ENCODE measurements at regions not wholly inside any gene's neighbourhood (a gene's known extent, or its start where the extent isn't known, plus 50 kb on each side); places are given as distances from the start of the nearest gene placed in this dataset.
A peak's percentile ranks its signal among the peaks of the same experiment; 100 is the strongest.

DNA sequence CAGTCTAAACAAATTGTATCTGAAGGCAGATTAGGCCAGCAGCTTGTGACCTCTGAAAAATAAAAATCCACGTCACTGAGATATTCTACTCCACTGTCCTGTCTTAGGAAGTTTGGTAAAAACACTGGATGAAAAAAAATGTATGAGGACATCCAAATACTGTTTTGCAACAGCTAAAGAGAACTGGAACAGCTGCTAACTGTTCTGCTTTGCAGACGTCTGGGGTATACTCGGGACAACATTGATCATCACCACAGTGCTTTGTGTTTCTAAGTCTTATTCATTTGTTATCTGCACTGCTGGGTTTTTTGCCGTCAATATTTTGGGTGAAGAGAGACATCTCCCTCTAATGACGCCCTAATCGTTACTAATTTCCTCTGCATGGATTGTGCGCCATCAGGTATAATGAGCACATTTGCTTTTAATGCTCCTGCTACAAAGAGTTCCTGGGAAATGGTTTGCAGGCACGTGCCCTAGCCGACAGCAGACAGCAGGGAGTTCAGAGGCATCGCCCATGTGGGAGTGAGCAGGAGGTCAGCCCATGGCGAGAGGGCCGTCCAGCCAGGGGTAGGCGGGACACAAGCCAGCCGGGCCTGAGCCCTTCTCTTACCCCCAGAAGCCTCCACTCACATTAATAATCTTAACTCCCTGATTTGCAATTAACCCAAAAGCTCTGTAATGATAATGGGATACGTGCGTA lies 87.0 kb downstream of the CBLN1 start:
- Histone ChIP-seq H3K27ac (ENCODE audit: low read depth in 1 of 2, low read length in 1 of 2) (no peak overlapping the region), H3K27me3 (ENCODE audit: control insufficient read depth in 3 of 3, insufficient read depth in 3 of 3, low read length in 2 of 3) (no peaks in the 10 kb centered on the region), H3K9ac (ENCODE audit: insufficient read depth in 1 of 2, low read length in 2 of 2) (no peak overlapping the region), H3K9me3 (ENCODE audit: control insufficient read depth in 4 of 4, insufficient read depth in 3 of 4, low read length in 3 of 4) (peaks cover 0 to 5% (median 0%) of the 10 kb centered on the region in 4 donors), H3K4me1 (ENCODE audit: control insufficient read depth in 5 of 5, insufficient read depth in 5 of 5, low read length in 5 of 5) (peaks cover 0 to 2% (median 0%) of the 10 kb centered on the region in 5 donors), H3K36me3 (ENCODE audit: control insufficient read depth in 4 of 4, insufficient read depth in 4 of 4, low read length in 4 of 4) (no peaks in the 10 kb centered on the region), H3K4me3 (no peak overlapping the region)
- DNase-seq: peak in 2 of 3 donors; percentile 2 to 33
- no peak for TF ChIP-seq CTCF (IDR thresholded peaks at IDR 0.05; ENCODE audit: control extremely low read depth, extremely low read depth)
- 46 to 52% methylated on average over 16 of the region's 16 CpGs for WGBS, 2 donors
- ATAC-seq (ENCODE audit: insufficient read depth, low FRiP score): no peak

- no peak for TF ChIP-seq CTCF (IDR thresholded peaks at IDR 0.05; ENCODE audit: control extremely low read depth, extremely low read depth)
- no peak overlapping the region for H3K27ac ChIP-seq (ENCODE audit: low read depth in 1 of 2, low read length in 1 of 2)
- ATAC-seq (ENCODE audit: insufficient read depth, low FRiP score): no peak
These were observed 88.0 kb downstream of the CBLN1 start for GRCh38 chr16:49193596-49193995.

GRCh38 chr16:49189286-49189685 lies 92.4 kb downstream of the CBLN1 start:
- Histone ChIP-seq H3K9me3 (ENCODE audit: control insufficient read depth in 4 of 4, insufficient read depth in 3 of 4, low read length in 3 of 4) (no peaks in the 10 kb centered on the region), H3K27ac (ENCODE audit: low read depth in 1 of 2, low read length in 1 of 2) (no peak overlapping the region), H3K27me3 (ENCODE audit: control insufficient read depth in 3 of 3, insufficient read depth in 3 of 3, low read length in 2 of 3) (no peaks in the 10 kb centered on the region), H3K36me3 (ENCODE audit: control insufficient read depth in 4 of 4, insufficient read depth in 4 of 4, low read length in 4 of 4) (no peaks in the 10 kb centered on the region), H3K4me3 (no peak overlapping the region), H3K4me1 (ENCODE audit: control insufficient read depth in 5 of 5, insufficient read depth in 5 of 5, low read length in 5 of 5) (no peaks in the 10 kb centered on the region), H3K9ac (ENCODE audit: insufficient read depth in 1 of 2, low read length in 2 of 2) (no peak overlapping the region)
- no peak for TF ChIP-seq CTCF (IDR thresholded peaks at IDR 0.05; ENCODE audit: control extremely low read depth, extremely low read depth)
- ATAC-seq (ENCODE audit: insufficient read depth, low FRiP score): no peak
- DNase-seq: no peak
- 61 to 70% methylated on average over 1 of the region's 1 CpG for WGBS, 2 donors

More at GRCh38 chr16:49193596-49193995, 88.0 kb downstream of the CBLN1 start:
- no peak for DNase-seq
- peaks cover 0 to 2% (median 0%) of the 10 kb centered on the region in 5 donors for H3K4me1 ChIP-seq (ENCODE audit: control insufficient read depth in 5 of 5, insufficient read depth in 5 of 5, low read length in 5 of 5)
- H3K4me3 ChIP-seq: no peak overlapping the region
- H3K9ac ChIP-seq (ENCODE audit: insufficient read depth in 1 of 2, low read length in 2 of 2): no peak overlapping the region
- H3K9me3 ChIP-seq (ENCODE audit: control insufficient read depth in 4 of 4, insufficient read depth in 3 of 4, low read length in 3 of 4): peaks cover 0 to 3% (median 0%) of the 10 kb centered on the region in 4 donors
- H3K36me3 ChIP-seq (ENCODE audit: control insufficient read depth in 4 of 4, insufficient read depth in 4 of 4, low read length in 4 of 4): no peaks in the 10 kb centered on the region
- WGBS, 2 donors: 80 to 87% methylated on average over 2 of the region's 2 CpGs
- no peaks in the 10 kb centered on the region for H3K27me3 ChIP-seq (ENCODE audit: control insufficient read depth in 3 of 3, insufficient read depth in 3 of 3, low read length in 2 of 3)
